RWPE1 (cell line): ENCODE measurements at regions not wholly inside any gene's neighbourhood (a gene's known extent, or its start where the extent isn't known, plus 50 kb on each side); places are given as distances from the start of the nearest gene placed in this dataset.

Experiments used
- CTCF ChIA-PET: fragments of 350-600 bp; sonication (Branson Sonifier 250); formaldehyde crosslinking; extraction: SDS; loops from one replicate; lab custom pipeline; 2021; lab: Yijun Ruan, JAX
- POLR2A ChIA-PET: fragments of 400-600 bp; formaldehyde crosslinking; extraction: SDS; loops from one replicate; lab custom pipeline; 2020; ENCODE audit warnings: antibody characterized with exemption; ENCODE audit not compliant: low non-redundant PET; lab: Yijun Ruan, JAX
- DNase-seq: peaks from one replicate; pipeline ENCODE4 v3.0.0; 2012; ENCODE audit warnings: low spot score
- H3K27ac ChIP-seq: fragments of 450-650 bp; 2 replicates; pipeline ENCODE4 v1.5.1; 2017
- CTCF ChIP-seq: fragments of 450-650 bp; conservative IDR thresholded peaks from 2 replicates; pipeline ENCODE4 v1.5.1; 2017; ENCODE audit warnings: low read depth, mild to moderate bottlenecking

- ChIA-PET POLR2A (no interaction called here), CTCF (interaction anchor here (0.7 to 2.0 kb wide), 3 partner anchors 19 to 781 kb away, joined by 4 to 11 read pairs (median 5); partner anchors contain the start of gene NSG2)
- TF ChIP-seq CTCF, result no peak
- DNase-seq, result no peak
- H3K27ac ChIP-seq, result no peak overlapping the region
Measured at GRCh38 chr5:174292348-174292747, 246.8 kb downstream of the NSG2 start.

- H3K27ac ChIP-seq, result no peak overlapping the region
- DNase-seq, result no peak
Measured at GRCh38 chr5:174293006-174293405, 247.5 kb downstream of the NSG2 start.

GRCh38 chr5:174293481-174293880 is 248.0 kb downstream of the NSG2 start:
- no peak for DNase-seq
- CTCF ChIA-PET, result no interaction called here
- POLR2A ChIA-PET, result no interaction called here
- TF ChIP-seq CTCF, result no peak
- no peak overlapping the region for H3K27ac ChIP-seq

More at GRCh38 chr5:174293006-174293405, 247.5 kb downstream of the NSG2 start:
- ChIA-PET CTCF (interaction anchor here (0.7 kb wide), 1 partner anchor 780 kb away, joined by 4 read pairs; no protein-coding TSS in a partner anchor), POLR2A (no interaction called here)
- TF ChIP-seq CTCF, result no peak

- POLR2A ChIA-PET, result interaction anchor here (0.6 kb wide), 1 partner anchor 585 kb away, joined by 4 read pairs; no protein-coding TSS in a partner anchor
- no peak overlapping the region for H3K27ac ChIP-seq
- CTCF ChIA-PET, result interaction anchor here (0.7 to 1.4 kb wide), 2 partner anchors 17 to 1075 kb away, joined by 3 to 4 read pairs; no protein-coding TSS in a partner anchor
- DNase-seq, result no peak
- TF ChIP-seq CTCF, result no peak
Measured at GRCh38 chr5:174294891-174295620, 249.6 kb downstream of the NSG2 start.

- H3K27ac ChIP-seq, result no peak overlapping the region
- TF ChIP-seq CTCF, result no peak
- ChIA-PET CTCF (interaction anchor here (1.4 kb wide), 1 partner anchor 16 kb away, joined by 3 read pairs; no protein-coding TSS in a partner anchor), POLR2A (no interaction called here)
- DNase-seq, result no peak
Measured at GRCh38 chr5:174295702-174296436, 250.4 kb downstream of the NSG2 start.
